NCI-H187 treated with DMSO at 0.1 percent for 48 hours (cell line): ENCODE measurements at regions not wholly inside any gene's neighbourhood (a gene's known extent, or its start where the extent isn't known, plus 50 kb on each side); places are given as distances from the start of the nearest gene placed in this dataset.

ENCODE experiments used
- DNase-seq: peaks from one replicate; lab custom pipeline; 2025; lab: John Stamatoyannopoulos, UW

DNA sequence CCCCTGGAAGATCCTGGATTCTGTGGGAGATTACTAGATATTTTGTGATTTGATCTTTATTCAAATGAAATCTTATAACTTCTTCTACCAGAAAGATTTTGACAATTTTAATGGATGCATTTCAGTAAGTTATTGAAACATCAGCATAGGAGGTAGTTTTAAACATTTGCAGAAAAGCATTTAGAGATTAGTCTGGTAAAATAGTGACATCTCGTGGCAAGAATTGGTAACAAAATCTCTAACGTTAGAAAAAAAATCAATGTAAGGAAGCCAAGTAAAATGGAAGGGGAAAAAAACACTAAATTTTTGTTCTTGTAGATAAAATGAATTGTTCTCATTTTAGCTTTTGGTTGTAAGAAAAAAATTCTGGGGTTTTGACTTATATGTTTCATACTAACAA is 73.3 kb downstream of the TASL start:
- DNase-seq: peak; percentile 5

DNA sequence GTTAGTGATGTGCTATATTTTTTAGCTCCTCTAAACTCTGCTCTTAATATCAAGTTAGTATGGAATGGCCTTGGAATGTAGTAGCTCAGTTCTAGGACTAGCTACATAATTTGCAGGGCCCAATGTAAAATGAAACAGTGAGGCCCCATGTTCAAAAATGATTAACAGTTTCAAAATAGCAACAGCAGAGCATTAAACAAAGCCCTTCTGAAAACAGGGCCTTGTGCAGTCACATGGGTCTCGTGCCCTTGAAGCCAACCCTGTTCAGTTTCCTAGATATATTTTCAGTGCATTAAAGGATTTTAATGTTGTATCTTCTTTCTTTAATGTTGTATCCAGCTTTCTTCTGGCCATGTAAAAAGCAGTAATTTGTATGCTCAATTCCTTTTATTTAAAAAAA is 82.1 kb downstream of the TASL start:
- DNase-seq: no peak

DNA sequence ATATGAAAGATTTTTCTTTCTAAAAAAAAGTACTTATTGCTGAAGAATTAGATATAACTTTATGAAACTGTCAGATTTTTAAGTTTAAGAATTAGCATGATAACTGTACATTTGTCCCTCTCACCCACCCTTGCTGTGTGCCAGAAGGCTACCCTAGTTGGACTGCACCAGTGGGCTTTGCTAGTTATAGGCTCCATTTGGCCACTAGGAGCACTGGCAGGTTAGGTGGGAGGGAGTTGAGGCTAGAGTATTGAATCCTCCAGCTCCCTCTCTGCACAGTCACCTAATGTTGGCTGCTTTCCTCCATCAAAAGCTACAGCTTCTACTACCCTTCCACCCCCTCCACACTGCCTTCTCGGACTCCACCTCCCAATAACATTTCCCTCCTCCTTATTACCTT is 84.2 kb downstream of the TASL start:
- DNase-seq: no peak

DNA sequence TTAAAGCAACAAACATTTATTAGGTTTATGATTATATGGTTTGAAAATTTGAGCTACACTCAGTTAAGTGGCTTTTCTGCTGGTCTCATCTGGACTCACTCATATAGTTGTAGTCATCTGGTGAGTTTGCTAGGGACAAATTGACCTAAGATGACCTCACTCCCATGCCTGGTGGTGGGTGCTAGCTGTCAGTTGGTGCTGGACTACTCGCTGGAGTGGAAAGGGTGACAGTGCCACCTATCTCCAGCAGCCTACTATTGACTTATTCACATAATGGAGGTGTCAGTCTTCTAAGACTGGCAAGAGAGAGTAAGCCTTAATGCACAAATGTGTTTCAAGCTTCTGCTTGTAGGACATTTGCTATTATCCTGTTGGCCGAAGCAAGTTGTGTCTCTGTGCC is 88.2 kb downstream of the TASL start:
- DNase-seq: no peak

DNA sequence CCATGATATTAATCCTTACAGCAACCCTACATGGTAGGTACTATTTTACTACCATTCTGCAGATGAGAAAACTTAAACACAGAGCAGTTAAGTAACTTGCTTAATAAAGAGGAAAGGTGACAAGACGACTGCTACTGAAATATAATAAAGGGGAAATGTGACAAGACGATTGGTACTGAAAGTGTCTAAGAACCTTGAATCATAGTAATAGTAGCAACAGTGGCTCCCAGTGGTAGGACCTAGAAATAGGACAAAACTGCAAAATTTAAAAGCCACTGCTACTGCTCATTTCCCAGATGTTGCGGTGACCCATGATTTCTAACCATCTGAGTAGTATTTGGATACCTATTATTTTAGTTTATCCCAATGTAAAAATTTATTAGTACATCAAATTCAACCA is 89.5 kb downstream of the TASL start:
- DNase-seq: peak; percentile 36

DNA sequence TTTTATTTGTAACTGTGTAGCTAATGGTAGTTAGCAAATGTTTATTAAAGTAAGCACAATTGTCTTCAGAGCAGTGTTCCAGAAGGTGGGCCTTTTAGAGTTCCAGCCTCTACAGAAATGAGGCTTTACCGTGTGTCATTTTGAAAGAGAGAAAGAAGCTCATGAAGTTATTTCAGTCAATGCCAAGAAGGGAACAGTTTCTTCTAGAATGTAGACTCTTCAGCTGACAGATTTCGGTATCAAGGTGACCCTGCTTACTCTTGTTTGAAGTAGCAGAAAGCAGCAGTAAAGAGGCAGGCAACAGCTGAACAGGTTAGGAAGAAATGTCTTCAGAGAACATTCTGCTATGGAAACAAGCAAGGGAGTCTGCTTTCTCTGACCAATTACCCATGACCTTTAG is 93.6 kb downstream of the TASL start:
- DNase-seq: no peak

DNA sequence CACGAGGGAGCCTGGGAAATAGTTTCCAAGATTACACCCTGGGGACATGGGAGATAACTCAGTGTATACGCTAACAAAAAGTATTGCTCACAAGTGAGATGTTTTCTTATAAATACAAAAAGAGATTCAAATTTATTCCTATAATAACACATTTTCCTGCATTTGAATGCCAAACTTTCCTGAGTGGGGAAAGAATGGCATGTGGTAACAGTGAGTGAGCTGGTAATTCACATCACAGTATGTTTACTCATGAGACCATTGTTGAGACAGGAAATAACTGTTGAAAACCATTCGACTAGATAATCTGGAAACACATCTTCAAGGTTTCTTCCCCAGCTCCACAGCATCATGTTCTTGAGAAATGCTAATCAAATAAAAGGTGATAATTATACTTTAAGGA is 109.1 kb downstream of the TASL start:
- DNase-seq: no peak
